GM12878 (cell line): ENCODE measurements at regions not wholly inside any gene's neighbourhood (a gene's known extent, or its start where the extent isn't known, plus 50 kb on each side); places are given as distances from the start of the nearest gene placed in this dataset. TPM values are rescaled to one million over a fixed set of nuclear protein-coding genes. Genes with fewer than 3 reads are reported as not detected.

Experiments
- small RNA-seq: library from RNA; depleted of rRNA; stranded (forward); fragments of <200 nt; gene quantifications from one replicate; pipeline ENCODE3, GENCODE V24; 2014

Small RNA genes in the stretch of these regions (small RNA-seq; reads per million reads assigned to genes)
- gene AC024288.1 (not detected), gene RNA5SP456 (not detected)
